ENCODE measurements at regions not wholly inside any gene's neighbourhood (a gene's known extent, or its start where the extent isn't known, plus 50 kb on each side); places are given as distances from the start of the nearest gene placed in this dataset.
A peak's percentile ranks its signal among the peaks of the same experiment; 100 is the strongest.

GRCh38 chr12:128008341-128008740, 258.6 kb upstream of the TMEM132C start:
- intact Hi-C loops (cut with micrococcal nuclease) = no loop called here
- peaks cover 33% of the 10 kb centered on the region for H3K4me1 ChIP-seq (ENCODE audit: insufficient read depth, low read length)
- no peaks in the 10 kb centered on the region for H3K79me2 ChIP-seq (ENCODE audit: low read length)
- DNase-seq = peak; percentile 86
- peaks cover 4% of the 10 kb centered on the region for H3K27me3 ChIP-seq (ENCODE audit: low read length)
- no peak overlapping the region for H3K4me3 ChIP-seq (ENCODE audit: low read length)
- H3K4me2 ChIP-seq (ENCODE audit: low read length) = peak overlapping the region; percentile 70
- no TSS peak for BruUV-seq (replicated peaks)
- H3K9me2 ChIP-seq (replicated peaks; ENCODE audit: low read length) = no peaks in the 10 kb centered on the region
- TF ChIP-seq EZH2phosphoT487 (IDR thresholded peaks at IDR 0.05; ENCODE audit: borderline replicate concordance, low read length) (no peak), EZH2 (IDR thresholded peaks at IDR 0.05; ENCODE audit: low read length, unreplicated experiment) (no peak)
- TF ChIP-seq, protein P1, sequence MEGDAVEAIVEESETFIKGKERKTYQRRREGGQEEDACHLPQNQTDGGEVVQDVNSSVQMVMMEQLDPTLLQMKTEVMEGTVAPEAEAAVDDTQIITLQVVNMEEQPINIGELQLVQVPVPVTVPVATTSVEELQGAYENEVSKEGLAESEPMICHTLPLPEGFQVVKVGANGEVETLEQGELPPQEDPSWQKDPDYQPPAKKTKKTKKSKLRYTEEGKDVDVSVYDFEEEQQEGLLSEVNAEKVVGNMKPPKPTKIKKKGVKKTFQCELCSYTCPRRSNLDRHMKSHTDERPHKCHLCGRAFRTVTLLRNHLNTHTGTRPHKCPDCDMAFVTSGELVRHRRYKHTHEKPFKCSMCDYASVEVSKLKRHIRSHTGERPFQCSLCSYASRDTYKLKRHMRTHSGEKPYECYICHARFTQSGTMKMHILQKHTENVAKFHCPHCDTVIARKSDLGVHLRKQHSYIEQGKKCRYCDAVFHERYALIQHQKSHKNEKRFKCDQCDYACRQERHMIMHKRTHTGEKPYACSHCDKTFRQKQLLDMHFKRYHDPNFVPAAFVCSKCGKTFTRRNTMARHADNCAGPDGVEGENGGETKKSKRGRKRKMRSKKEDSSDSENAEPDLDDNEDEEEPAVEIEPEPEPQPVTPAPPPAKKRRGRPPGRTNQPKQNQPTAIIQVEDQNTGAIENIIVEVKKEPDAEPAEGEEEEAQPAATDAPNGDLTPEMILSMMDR (conservative IDR thresholded peaks at IDR 0.05; ENCODE audit: low read depth, low read length) = no peak
- peak; percentile 62 for ATAC-seq
- H3K36me3 ChIP-seq (ENCODE audit: low read depth, low read length) = no peaks in the 10 kb centered on the region
- H3K27ac ChIP-seq (ENCODE audit: low read length) = peak overlapping the region; percentile 67
- H3K9me3 ChIP-seq (ENCODE audit: low read length) = no peaks in the 10 kb centered on the region
- no peak overlapping the region for H2AFZ ChIP-seq (ENCODE audit: low read length)
- POLR2A ChIA-PET (ENCODE audit: unreplicated experiment) = no interaction called here
- no peaks in the 10 kb centered on the region for H3F3A ChIP-seq (ENCODE audit: low read length, unreplicated experiment)
- H3K9ac ChIP-seq (ENCODE audit: low read length) = no peak overlapping the region; the same call in 1 of the 2 replicates
- no peaks in the 10 kb centered on the region for H4K20me1 ChIP-seq (ENCODE audit: low read length)
- CTCF ChIA-PET = no interaction called here

- H3K4me3 ChIP-seq (ENCODE audit: low read length) = no peak overlapping the region
- DNase-seq = peak; percentile 31
- CTCF ChIA-PET = no interaction called here
Measured at GRCh38 chr12:128009108-128009507, 257.9 kb upstream of the TMEM132C start.

GRCh38 chr12:128012110-128012509, 254.9 kb upstream of the TMEM132C start:
- ChIA-PET CTCF (no interaction called here), POLR2A (ENCODE audit: unreplicated experiment) (no interaction called here)
- Histone ChIP-seq H3K79me2 (ENCODE audit: low read length) (no peaks in the 10 kb centered on the region), H3K27ac (ENCODE audit: low read length) (no peak overlapping the region), H3K9me2 (replicated peaks; ENCODE audit: low read length) (no peaks in the 10 kb centered on the region), H3K4me2 (ENCODE audit: low read length) (no peak overlapping the region), H4K20me1 (ENCODE audit: low read length) (no peaks in the 10 kb centered on the region), H3K9ac (ENCODE audit: low read length) (no peak overlapping the region), H2AFZ (ENCODE audit: low read length) (no peak overlapping the region), H3K4me3 (ENCODE audit: low read length) (no peak overlapping the region), H3K4me1 (ENCODE audit: insufficient read depth, low read length) (peaks cover 26% of the 10 kb centered on the region), H3K9me3 (ENCODE audit: low read length) (no peaks in the 10 kb centered on the region), H3F3A (ENCODE audit: low read length, unreplicated experiment) (no peaks in the 10 kb centered on the region), H3K36me3 (ENCODE audit: low read depth, low read length) (no peaks in the 10 kb centered on the region), H3K27me3 (ENCODE audit: low read length) (peaks cover 35% of the 10 kb centered on the region)
- no TSS peak for BruUV-seq (replicated peaks)
- intact Hi-C loops (cut with micrococcal nuclease) = no loop called here
- TF ChIP-seq EZH2 (IDR thresholded peaks at IDR 0.05; ENCODE audit: low read length, unreplicated experiment) = no peak
- TF ChIP-seq, protein P1 (conservative IDR thresholded peaks at IDR 0.05; ENCODE audit: low read depth, low read length) = no peak
- TF ChIP-seq EZH2phosphoT487 (IDR thresholded peaks at IDR 0.05; ENCODE audit: borderline replicate concordance, low read length) = no peak
- ATAC-seq (no peak), DNase-seq (no peak)

More at GRCh38 chr12:128009108-128009507, 257.9 kb upstream of the TMEM132C start:
- H3K36me3 ChIP-seq (ENCODE audit: low read depth, low read length) = no peaks in the 10 kb centered on the region
- peaks cover 8% of the 10 kb centered on the region for H3K27me3 ChIP-seq (ENCODE audit: low read length)
- POLR2A ChIA-PET (ENCODE audit: unreplicated experiment) = no interaction called here
- no peaks in the 10 kb centered on the region for H3K79me2 ChIP-seq (ENCODE audit: low read length)
- no peak overlapping the region; the same call in 1 of the 2 replicates for H3K9ac ChIP-seq (ENCODE audit: low read length)
- H4K20me1 ChIP-seq (ENCODE audit: low read length) = no peaks in the 10 kb centered on the region
- no peaks in the 10 kb centered on the region for H3K9me3 ChIP-seq (ENCODE audit: low read length)
- intact Hi-C loops (cut with micrococcal nuclease) = no loop called here
- ATAC-seq = no peak
- no peaks in the 10 kb centered on the region for H3F3A ChIP-seq (ENCODE audit: low read length, unreplicated experiment)
- H3K4me2 ChIP-seq (ENCODE audit: low read length) = 0 out of 2 replicates have a peak overlapping the region, but pooled peaks have one; percentile 15
- no TSS peak for BruUV-seq (replicated peaks)
- H3K27ac ChIP-seq (ENCODE audit: low read length) = peak overlapping the region; percentile 67
- peaks cover 33% of the 10 kb centered on the region for H3K4me1 ChIP-seq (ENCODE audit: insufficient read depth, low read length)
- TF ChIP-seq, protein P1 (conservative IDR thresholded peaks at IDR 0.05; ENCODE audit: low read depth, low read length) = no peak
- TF ChIP-seq EZH2 (IDR thresholded peaks at IDR 0.05; ENCODE audit: low read length, unreplicated experiment) (no peak), EZH2phosphoT487 (IDR thresholded peaks at IDR 0.05; ENCODE audit: borderline replicate concordance, low read length) (no peak)
- H3K9me2 ChIP-seq (replicated peaks; ENCODE audit: low read length) = no peaks in the 10 kb centered on the region
- H2AFZ ChIP-seq (ENCODE audit: low read length) = no peak overlapping the region

All from PC-3 (cell line).